ENCODE measurements at regions not wholly inside any gene's neighbourhood (a gene's known extent, or its start where the extent isn't known, plus 50 kb on each side); places are given as distances from the start of the nearest gene placed in this dataset.

DNA sequence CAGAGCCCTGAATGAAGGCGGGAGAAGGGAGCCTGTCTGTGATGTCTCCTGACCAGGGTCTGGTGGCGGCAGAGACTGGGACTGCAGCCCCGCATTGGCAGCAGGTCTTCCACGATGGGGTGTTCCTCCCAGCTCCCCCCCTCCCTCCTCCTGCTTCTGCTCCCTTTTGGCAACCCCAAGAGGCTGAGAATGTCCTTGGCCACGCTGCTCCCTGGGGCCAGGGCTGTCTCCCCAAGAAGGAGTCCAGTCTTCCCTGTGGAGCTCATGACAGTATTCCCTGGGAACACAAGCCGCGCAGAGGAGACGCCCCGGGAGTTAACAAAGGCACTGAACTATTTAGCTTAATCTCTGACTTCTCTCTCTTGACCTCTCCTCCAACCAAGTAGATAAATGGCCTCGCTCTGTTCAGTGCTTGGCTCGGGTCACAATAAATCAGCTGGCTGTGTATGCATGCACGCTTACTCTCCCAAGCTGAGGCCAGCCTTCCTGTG, 84.0 kb upstream of the NEURL1B start:
- TF ChIP-seq YY1 (IDR thresholded peaks at IDR 0.05; ENCODE audit: insufficient read depth, insufficient read length), result no peak
- TF ChIP-seq SUZ12 (IDR thresholded peaks at IDR 0.05; ENCODE audit: extremely low read depth, insufficient read depth, insufficient read length), result no peak

Data from NT2/D1 (cell line).